HG02884 (cell line): ENCODE measurements at regions not wholly inside any gene's neighbourhood (a gene's known extent, or its start where the extent isn't known, plus 50 kb on each side); places are given as distances from the start of the nearest gene placed in this dataset.

Experiments used
- ATAC-seq: cut with Tn5 transposase; IDR thresholded peaks from one replicate; pipeline ENCODE4 v1.9.1; 2021; ENCODE audit warnings: mild to moderate bottlenecking, moderate library complexity; ENCODE audit not compliant: unreplicated experiment

DNA sequence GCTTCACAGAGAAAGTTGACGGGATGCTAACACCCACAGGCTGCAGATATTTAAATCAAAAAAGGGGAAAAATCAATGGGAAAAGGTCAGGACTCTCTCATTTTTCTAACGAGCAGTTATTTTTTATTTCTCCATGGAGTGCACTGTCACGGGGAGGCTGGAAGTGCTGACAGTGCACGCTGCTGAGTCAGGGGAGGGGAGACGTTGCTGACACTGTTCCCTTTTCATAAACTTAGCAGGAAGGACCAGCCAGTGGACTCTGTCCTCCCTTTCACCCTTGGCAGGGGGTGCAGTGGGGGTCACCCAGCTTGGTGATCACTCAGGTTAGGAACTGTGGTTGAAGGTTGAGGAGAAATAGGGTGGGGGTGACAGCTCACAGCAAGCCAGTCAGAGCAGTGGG is 65.6 kb upstream of the FUT8 start:
- ATAC-seq = no peak

DNA sequence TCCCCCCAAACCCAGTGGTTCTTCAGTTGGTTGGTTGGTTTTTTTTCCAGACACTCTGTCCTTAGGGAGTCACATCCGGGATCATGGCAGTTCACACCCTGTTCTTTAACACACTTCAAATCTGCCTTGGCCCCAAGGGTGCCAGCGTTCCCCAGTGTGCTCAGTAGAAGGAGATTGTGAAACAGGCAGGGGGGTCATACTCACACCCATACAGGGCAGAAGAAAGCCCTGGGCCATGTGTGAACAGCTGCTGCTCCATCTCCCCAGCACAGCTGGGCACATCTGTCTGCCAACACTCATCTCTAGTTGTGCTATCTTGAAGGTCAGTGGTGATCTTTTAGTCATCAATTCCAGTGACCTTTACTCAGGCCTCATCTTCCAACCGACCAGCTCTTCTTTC is 64.4 kb upstream of the FUT8 start:
- no peak for ATAC-seq

DNA sequence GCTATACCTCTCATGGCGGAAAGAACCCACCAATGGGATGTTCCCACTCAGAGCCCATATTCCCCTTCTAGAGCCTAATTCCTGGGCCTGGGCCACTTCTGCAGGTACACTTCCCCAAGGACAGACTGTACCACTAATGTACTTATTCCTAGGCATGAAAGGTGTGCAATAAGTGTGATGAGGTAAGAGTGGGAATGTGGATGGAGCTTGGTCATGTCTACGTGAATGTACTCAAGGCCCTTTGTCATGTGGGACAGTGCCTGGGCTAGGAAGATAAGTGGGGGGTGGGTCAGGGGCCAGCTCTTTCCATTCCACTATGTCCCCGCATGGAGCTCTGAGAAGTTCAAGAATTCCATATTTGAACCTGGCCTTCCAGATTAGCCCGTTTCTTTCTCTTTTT is 63.4 kb upstream of the FUT8 start:
- no peak for ATAC-seq

DNA sequence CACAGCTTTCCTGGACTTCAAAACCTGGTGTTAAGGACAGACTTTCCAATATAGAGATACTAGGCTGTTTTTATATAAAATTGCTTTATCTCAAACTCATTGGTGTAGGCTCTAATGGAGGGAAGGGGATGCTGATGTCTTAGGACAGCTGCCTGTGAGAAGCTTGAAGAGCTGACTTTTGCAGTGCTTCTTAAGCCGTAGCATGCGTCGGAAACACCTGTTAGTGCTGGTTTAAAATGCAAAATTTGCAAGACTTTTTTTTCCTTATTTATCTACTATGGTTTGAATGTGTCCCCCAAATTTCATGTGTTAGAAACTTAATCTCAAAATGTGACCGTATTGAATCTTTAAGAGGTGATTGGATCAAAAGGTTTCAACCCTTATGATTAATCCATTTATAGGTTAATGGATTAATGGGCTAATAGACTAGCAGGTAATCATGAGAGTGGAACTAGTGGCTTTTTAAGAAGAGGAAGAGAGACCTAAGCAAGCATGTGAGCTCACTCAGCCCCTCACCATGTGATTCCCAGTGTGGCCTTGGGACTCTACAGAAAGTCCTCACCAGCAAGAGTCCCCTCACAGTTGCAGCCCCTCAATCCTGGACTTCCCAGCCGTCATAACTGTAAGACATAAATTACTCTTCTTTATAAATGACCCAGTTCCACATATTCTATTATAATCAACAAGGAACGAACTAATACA is 60.9 kb upstream of the FUT8 start:
- no peak for ATAC-seq

DNA sequence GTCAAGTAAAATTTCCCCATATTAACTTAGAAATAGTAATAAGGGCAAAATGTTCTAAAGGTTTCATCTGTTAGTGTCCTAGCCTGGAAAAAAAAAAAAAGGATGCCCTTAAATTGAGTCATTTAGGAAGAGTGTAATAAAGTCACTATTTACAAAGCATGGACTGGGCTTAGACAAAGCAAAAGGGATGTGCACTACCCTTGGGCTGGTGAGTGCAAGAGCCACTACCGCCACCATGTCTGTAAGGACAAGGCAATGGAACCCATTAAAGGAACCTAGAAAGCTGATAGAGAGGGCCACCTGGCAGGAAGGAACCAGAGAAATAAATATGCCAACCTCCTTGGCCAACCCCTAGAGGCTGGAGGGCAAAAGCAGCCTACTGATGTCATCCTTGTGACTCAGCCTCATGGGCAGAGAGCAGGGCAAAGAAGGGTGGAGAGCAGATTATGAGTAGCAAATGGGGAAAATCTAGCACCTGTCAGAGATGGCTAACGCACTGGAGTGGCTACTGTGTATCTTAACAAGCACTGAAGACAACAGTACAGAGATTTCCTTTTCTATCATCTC is 59.5 kb upstream of the FUT8 start:
- no peak for ATAC-seq

DNA sequence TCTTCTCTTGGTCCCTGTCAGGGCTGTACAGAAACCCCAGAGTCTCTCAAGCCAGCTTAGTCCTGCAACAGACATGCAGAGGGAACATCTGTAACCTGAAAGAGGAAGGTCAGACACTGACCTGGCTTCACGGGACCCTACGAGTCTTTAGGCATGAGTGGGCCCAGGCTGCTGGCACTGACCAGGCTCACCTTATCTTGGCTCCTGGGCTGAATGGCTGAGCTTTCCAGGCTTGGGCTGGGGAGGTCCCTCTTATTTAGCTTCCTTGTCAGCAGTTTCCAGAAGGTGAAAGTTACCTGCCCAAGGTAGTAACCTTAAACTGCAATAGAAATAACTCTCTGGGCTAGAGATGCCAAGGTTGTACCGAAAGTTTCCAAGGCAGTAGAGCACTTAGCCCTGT is 58.4 kb upstream of the FUT8 start:
- ATAC-seq = no peak

DNA sequence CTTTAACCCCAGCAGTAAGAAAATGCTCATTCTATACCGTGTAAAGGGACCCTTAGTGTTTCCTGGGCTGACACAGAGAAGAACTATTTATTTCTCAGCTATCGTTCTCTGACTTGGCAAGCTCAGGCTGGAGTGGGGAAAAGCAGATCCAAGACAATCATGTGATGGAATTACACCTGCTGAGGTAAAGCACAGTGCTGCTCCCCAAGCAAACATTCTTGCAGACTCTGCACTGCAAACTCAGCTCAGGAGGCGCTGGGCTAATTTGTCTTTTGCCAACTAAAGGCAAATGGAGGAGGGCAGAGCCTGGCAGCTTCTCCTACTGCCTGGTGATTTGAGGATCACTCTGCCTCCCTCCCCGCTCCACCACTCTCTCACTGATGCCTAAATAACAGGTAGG is 57.8 kb upstream of the FUT8 start:
- no peak for ATAC-seq

DNA sequence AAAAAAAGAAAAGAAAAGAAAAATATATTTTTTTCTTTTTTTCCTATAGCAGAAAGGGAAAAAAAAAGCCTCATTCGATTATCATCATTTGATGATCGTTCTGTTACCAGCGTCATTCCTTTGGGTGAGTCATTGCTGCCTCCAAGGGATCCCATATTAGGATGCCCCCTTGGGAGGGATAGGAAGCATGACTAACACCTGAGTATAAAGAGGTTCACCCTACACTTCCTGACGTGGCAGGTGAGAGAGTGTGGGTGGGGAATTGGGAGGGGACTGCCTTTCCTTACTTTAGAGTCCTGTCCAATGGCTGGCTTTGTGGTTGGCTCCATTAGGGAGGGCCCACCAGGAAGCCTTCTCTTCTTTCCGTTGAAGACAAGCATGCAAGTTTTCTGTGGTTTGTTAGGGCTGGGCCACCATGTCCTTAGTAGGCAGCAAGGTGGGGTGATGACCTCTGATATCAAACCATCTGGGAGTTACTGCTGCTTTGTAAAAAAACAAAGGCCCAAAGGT is 56.1 kb upstream of the FUT8 start:
- ATAC-seq = no peak

DNA sequence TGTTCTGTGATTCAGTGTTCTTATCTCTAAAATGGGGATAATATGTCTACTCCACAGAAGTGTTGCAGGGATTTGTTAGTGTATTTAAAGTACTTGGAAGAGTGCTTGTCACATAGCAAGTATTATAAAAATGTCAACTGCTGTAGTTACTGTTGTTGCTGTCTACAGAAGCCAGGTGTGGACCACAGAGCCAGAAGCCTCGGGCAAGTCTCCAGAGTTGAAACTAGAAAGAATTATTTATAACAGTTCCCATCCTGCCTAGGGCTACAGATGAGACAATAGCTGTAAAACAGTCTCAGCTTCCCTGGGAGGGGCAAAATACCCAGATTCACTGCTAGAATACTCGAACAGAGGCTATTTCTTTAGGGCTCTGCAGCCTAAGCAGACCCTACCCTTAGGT is 55.4 kb upstream of the FUT8 start:
- ATAC-seq = no peak

DNA sequence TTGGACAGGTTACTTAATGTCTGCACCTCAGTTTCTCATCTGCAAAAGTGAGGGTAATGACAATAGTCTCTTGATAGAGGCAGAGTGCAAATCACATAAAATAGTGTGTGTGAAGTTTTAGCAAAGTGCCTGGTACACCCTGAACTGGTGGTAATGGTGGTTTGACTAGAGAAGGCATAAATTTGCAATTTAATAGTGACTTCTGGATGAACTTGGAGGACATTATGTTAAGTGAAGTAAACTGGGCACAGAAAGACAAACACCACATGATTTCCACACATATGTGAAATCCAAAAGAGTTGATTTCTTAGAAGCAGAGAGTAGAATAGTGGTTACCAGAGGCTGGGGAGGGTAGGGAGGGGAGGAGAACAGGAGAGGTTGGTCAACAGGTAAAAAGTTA is 54.8 kb upstream of the FUT8 start:
- no peak for ATAC-seq

DNA sequence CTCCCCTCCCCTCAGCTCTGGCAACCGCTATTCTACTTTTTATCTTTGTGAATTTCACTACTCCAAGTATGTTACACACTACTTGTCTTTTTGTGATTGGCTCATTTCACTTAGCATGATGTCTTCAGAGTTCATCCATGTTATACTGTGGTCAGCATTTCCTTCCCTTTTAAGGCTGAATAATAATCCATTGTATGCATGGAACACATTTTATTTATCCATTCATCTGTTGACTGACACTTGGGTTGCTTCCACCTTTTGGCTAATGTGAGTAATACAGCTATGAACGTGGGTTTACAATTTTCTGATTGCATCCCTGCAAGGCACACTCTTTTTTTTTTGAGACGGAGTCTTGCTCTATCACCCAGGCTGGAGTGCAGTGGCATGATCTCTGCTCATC is 53.0 kb upstream of the FUT8 start:
- no peak for ATAC-seq

DNA sequence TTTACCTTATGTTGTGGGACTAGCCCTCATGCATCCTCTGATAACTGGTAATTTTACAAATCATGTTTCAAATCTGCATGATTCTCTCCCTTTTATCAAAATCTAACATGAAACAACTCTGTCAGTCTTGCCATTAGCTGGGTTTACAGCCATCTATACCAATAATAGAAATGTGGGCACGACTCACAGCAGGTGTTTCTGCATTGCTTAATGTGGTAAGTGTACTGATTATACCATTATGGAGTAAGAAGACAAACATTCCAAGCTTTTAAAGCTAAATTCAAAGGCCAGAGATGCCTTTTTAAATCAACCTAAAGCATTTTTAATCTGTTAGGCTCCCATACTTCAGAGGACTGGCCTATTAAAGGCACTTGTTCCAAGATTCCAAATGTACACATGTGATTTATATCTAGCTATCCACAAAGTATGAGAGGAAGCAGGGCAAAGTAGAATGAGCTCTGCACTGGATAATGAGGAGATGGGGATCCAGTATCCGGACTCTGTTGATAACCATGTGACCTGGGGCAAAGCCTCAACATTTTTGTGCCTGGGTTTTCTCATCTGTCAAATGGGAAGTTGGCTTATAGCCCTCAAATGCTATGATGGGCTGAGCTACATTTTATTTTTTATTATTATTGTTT is 52.3 kb upstream of the FUT8 start:
- ATAC-seq = no peak

DNA sequence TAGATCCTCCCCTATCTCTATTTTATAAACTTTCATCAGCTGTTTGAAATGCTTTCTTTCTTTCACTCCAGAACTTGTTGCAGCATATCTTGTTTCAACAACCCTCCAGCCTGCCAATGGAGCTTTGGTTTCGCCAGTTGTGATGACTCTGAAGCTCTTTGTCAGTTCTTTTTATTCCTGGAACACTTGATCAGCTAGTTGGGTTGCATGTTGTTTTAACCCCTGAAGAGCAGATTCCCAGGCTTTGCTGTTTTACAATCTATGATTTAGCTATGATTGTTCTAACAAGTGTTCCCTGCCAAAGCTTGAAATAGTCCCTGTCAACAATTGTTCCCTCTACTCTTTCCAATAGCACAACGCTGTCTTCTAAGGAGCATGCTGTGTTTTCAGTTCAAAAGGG is 50.6 kb upstream of the FUT8 start:
- ATAC-seq = no peak
